ENCODE measurements at regions not wholly inside any gene's neighbourhood (a gene's known extent, or its start where the extent isn't known, plus 50 kb on each side); places are given as distances from the start of the nearest gene placed in this dataset.
"Not testable (repeated sequence)": the region's sequence is repeated elsewhere in the genome, so short reads cannot be mapped to it uniquely, and the experiment has no call there.

DNA sequence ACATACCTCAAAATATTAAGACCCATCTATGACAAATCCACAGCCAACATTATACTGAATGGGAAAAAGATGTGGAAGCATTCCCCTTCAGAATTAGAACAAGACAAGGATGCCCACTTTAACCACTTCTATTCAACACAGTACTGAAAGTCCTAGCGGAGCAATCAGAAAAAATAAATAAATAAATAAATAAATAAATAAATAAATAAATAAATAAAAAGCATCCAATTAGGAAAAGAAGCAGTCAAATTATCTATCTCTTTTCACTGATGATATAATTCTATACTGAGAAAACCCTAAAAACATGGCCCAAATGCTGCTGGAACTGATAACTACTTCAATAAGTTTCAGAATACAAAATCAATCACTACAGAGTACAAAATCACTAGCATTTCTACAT lies 67.5 kb downstream of the PRR32 start:
- no peak for DNase-seq

DNA sequence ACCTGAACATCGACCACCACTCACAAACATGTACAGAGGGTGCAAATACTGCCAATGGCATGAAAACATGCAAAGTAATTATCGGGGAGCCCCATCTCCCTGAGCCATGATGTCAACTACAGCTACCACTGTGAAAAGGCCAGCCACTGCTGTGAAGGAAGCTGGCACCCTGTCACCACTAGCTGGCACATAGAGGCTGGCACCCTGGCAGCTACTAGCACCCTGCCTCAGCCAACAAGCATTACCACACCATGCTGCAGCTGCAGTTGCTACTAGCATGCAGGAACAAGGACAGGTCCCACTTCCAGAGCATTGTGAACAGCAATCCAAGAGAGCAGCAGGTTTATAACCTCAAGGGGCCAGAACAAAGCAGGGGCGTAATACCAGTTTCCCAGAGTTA lies 81.4 kb downstream of the PRR32 start:
- DNase-seq = peak; percentile 3 to 15

DNA sequence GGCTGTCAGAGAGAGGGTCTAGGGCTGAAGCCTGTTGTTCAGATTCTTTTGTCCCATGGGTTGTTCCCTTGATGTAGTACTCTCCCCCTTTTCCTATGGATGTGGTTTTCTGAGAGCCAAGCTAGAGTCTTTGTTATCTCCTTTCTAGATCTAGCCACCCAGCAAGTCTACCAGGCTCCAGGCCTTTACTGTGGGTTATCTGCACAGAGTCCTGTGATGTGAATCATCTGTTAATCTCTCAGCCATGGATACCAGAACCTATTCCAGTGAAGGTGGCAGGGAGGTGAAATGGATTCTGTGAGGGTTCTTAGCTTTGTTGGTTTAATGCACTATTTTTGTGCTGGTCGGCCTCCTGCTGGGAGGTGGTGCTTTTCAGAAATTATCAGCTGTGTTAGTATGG lies 109.5 kb downstream of the PRR32 start:
- DNase-seq = no peak

DNA sequence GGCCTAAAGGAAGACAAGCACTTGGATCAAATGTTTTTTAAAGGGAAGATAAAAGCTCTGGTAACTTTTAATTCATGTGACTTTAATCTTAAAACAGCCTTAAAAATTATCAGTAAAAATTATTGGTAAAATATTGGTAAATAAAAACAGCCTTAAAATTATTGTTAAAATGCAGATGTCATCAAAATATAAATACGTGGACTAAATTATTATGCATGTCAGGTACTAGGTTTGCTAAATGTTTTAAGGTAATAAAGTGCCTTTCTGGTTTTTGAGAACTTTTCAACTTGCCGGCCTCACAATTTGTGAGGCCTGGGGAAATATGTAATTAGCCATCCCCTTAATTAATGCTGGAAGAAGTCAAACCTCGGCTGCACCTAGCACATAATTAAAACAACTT lies 147.7 kb downstream of the PRR32 start:
- DNase-seq = no peak

DNA sequence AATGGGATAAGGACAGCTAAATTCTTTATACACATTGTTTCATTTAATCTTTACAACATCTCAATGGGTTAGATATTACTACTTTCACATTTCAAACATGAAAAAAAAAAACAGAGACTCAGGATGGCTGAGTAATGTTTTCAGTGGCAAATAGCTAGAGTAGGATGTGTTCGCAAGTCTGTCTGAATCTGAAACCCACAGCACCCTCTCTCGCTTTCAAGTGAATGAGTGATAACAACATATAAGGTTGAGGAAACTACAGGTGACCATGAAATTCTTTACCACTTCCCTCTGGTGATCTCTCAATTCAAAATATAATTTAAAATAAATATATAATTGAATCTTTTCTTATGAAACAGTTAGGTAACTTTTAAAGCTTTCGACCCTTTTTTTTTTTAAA lies 162.6 kb downstream of the PRR32 start:
- no peak for DNase-seq

DNA sequence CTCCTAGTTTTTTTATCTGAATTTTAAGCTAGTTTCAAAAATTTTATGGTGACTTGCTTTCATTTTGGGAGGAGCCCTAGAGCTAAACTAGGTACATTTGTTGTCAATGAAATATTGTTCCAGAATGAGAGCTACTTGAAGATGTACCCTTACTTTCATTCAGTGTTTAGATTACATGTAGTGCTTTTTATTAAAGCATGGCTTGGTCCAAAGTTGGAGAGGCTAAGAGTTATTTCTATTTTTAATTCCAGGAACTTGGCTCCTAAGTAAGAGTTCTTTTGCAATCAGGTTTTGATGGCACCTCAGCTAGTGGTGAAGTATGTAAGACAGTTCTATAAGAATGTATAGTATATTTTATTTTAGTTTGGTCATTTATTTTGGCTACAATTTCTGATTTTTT lies 165.5 kb downstream of the PRR32 start:
- DNase-seq = no peak

DNA sequence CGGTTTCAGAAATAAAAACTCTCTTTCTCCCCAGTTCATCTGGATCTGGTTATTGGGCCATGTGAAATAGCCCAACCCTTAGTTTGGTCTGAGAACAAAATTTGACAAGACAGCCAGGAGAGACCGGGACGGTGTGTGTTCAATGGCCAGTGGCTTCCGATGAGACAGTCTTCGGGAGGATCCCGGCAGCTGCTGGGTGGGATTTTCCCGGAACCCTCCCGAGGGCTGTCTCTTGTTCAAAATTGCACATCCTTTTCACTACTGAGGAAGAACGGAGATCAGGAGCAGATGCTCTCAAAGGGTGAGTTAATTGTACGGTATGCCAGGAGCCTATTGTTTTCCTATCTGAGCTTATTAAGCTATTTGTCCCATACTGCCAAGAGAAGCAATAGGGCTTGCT lies 166.5 kb downstream of the PRR32 start:
- peak in 1 of 2 experiments; percentile 29 for DNase-seq

DNA sequence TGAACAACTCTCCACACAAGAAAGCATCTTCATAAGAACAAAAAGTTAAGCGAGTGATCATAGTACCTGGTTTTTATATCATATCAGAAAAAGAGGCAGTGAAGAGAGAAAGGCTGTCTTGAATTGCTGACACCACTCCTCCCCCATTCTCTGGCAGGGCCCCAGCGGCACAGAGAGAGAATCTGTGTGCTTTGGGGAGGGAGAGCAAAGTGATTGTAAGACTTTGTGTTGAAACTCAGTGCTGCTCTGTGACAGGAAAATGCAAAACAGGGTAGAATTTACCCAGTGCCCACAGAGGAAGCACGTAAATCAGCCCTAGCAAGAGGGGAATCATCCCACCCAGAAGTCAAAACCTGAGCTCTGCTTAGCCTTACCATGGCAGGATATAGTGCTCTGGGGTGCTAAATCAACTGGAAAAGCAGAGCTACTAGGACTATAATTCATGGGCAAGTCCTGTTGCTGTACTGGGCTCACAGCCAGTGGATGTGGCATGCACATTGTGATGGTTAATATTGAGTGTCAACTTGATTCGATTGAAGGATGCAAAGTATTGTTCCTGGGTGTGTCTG lies 174.6 kb downstream of the PRR32 start:
- DNase-seq = peak; percentile 7 to 26

DNA sequence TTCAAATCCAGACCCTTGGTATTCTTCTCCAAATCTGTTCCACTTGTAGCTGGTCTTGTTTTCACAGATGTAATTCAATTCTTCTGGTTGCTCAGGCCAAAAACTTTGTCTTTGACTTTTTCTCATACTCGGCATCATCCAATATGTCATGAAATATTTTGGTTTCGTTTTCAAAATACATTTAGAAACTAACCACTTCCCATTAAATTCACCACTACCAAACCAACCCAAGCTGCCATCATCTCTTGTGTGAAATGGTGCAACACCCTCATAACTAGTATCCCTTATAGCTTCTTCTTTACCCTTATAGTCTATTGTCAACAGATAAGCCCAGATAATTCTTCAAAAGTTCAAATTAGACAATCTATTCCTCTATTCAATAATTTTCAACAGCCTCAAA lies 192.1 kb downstream of the PRR32 start:
- DNase-seq = no peak

DNA sequence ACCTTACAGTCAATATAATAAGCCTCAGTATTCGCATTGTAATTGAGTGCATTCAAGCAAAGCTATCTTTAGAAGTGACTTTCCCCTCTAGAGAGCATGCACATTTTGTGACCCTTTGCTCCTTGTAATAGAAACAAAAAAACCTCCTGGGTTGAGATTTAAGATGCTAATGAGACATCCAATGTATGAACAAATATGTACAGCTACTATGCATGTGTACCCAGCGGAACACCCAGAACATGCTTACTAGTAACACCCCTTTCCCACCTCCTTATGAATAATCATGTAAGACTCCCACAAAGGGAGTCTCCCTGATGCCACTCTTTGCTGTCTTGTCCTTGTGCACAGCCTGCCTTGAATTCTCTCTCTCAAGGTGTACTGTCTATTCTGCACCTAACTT lies 205.5 kb downstream of the PRR32 start:
- no peak for DNase-seq

DNA sequence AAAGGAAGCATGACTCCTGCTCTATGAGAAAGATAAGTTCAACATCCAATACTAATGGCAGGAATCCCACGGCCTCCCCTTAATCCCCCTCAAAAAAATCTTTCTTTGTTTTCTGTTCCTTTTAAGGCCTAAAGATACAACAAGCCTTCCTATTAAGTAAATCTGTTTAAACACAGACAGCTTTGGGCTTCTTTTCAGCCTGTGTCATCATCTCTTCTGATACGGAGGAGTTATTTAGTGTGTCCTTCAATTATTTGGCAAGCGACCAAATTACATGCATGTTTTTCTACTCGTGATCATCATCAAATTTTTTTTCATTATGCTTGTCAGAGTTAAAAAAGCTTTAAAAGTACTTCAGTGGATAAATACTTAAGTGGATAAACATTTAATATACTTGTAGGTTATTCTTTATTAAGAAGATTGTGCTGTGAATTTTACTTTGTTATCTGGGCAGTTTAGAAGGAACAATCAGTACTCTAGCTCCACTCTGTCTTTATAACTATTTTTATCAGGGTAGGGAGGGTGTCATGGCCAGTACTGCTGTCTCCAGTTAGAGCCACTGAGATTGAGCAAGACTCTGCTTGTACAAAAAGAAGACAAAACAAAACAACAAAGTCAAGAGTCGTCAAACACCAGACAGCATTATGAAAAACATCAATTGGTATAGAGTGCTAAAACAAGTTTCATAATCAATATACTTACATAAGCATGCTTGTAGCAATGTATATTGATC lies 210.7 kb downstream of the PRR32 start:
- no peak for DNase-seq

DNA sequence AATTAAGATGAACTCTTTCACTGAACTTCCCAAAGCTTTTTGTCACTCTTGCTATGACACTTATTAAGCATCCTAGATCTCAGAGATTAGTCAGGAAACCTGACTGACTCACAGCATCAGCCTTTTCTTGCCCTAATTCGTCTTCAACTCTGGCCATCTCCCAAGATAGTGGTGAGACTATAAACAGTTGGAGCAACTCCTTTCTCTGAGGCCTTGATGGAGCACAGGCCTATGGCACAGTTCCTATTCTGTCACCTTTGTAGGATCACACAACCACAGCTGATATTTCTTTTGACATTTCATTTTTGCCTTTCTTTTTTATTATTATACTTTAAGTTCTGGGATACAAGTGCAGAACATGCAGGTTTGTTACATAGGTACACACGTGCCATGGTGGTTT lies 217.6 kb downstream of the PRR32 start:
- no peak for DNase-seq

DNA sequence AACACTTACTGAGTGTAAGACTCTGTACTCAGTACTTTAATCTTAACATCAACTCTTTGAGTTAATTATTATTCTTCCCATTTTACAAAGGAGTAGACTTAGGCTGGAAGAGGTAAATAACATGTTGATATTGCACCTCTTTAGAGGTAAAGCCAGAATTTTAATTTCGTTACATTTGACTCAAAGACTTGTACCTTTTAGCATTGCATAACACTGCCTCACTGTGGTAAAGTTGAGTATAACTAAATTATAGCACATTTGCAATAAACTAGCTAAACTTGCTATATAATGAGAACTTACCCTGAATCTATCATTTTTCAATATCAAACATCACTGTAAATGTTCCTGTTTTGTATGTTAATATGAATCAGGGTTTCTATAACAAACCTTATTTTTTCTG lies 218.5 kb downstream of the PRR32 start:
- DNase-seq = peak; percentile 15 to 25

DNA sequence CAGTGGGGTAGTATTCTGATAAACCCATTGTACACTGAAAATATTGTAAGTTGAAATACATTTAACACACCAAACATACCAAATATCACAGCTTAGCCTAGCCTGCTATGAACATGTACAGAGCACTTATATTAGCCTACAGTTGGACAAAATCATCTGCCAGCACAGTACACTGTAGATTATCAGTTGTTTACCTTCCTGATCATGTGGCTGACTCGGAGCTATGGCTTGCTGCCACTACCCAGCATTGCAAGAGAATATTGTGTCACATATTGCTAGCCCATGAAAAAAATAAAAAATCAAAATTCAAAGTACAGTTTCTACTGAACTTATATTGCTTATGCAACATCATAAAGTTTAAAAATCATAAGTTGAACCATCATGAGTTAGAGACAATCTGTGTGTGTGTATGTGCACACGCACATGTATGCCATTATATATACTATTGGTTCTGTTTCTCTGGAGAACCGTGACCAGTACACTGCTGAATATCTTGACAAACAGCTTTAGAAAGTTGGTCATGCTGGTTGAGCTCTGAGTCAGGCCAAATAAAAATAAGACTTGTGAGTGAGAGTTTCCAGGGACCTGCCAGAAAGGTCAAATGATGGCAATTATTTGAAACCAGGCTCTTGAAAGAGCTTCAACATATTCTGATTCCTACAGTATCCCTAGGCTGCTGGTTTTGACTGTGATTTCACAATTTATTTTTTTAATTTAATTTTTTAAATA lies 238.5 kb downstream of the PRR32 start:
- DNase-seq = no peak

DNA sequence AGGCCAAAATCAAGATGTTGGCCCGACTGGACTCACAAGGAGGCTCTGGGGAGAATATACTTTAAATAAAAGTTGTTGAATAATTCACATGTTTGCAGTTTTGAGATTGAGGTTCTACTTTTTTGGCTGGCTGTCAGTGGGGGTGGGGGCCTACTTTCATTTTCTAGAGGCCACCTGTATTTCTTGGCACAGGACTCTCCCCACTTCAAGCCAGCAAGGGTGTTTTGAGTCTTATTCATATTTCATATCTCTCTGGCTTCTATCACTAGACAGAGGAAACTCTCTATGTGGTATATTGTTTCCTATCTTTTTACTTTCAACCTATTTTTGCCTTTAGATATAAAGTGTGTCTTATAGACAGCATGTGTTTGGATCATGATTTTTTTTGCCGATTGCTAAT lies 266.4 kb downstream of the PRR32 start:
- DNase-seq = no peak

DNA sequence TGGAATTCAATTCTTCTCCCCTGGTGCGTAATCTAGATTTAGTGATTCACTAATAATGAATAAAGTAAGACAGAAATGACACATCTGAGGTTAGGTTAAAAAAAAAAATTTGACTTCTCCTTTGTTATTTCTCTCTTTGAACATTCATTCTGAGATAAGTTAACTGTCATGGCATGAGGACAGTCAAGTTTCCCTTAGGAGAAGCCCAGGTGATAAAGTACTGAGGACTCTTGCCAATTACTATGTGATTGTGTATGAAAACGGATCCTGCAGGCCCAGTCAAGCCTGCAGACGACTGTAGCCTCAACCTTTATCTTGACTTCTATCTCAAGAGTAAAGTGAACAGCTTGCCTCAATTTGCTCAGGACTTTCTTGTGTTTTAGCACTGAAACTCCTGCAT lies 293.2 kb downstream of the PRR32 start:
- no peak for DNase-seq

DNA sequence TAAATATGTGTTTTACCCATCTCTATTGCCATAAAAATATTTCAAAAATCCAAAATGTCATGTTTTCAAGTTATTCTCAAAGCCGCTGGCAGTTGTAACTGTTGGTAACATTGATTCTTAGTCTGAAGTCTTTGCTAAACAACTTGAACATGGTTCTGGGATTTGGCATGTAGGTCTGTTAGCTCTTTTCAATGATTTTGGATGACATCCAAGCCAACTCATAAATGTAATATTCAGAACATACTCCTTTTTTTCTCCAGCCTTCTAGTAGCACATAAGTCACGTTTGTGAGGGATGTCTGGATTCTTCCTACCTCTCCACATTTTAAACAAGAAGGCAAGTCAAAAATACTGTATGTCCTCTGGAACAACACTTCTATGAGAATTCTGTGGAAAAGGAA lies 305.3 kb downstream of the PRR32 start:
- DNase-seq = no peak

DNA sequence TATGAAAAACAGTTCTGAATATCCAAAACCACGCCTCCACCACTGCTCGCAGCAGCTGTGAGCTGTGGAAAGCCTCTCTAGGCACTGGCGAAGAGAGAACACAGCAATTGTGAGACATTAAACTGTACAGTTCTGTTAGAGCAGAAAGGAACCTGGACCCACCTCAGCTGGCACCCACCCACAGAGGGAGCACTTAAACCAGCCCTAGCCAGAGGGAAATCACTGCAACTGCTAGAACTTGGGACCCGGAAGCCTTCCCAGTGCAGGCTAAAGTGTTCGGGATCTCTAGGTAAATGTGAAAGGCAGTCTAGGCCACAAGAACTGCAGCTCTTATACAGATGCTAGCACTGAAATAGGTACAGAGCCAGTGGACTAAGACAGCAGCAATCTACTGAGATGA lies 308.8 kb downstream of the PRR32 start:
- DNase-seq = no peak

DNA sequence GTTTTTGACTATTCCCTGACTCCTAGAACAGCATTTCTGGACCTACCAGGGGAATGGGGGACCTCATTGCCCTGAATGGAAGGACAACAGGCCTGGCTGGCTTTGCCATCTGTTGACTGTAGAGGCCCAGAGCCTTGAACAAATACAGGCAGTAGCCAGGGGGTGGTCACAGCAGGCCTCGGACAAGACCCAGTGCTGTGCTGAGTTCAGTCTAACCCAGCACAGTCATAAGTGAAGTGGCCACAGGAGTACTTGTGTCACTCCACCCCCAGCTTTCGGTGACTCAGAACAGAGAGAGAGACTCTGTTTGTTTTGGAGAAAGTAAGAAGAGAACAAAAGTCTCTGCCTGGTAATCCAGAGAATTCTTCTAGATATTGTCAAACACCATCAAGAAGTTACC lies 310.0 kb downstream of the PRR32 start:
- DNase-seq = no peak

DNA sequence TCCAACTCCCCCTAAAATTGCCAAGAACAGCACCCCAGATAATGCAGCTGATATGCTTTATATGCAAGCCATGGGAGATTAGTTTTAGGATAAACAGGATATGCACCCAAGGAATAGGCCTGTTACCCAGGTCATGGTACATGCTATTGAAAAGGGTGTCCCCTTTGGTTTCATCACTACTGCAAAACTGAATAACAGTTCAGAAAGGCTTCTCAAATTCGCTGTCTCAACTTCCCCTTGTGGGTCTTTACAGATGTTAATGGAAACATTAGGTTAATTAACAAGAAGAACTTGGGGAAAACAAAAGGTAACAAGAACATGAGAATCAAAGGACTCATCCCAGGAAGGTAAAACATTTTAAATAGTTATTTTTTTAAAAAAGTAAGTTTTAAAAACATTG lies 318.7 kb downstream of the PRR32 start:
- no peak for DNase-seq

DNA sequence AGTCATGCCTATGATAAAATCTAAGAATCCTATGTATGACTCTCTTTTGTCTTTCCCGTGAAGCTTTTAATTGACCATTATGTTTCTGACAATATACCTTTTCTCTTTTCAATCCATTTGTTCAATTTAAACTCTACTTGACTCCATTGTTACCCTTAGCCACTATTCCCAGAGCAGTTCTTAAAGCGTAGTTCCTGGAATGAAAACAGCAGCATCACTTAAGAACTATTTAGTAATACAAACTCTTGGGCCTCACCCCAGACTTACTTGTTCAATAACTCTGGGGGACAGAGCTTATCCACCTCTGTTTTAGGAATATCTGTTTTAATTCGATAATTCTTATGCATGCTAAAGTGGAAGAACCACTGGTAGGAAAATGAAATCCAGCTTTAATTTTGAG lies 358.4 kb downstream of the PRR32 start:
- no peak for DNase-seq

DNA sequence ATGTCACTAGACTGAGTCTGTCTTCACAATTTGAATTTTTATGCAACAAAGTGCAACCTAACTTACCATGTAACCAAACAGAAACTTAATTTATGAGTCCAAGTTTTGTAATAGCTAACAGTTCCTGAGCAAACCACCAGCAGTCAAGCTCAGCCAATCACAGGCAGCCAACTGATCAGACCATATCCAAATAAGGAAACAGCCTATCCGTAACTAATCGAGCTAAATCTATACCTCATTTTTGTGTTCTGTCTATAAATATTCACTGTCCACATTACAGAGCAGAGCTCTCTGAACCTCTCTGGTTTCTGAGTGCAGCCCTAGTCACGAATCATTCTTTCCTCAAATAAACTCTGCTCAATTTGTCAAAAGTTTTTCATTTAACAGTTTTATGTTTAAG lies 367.6 kb downstream of the PRR32 start:
- no peak for DNase-seq

DNA sequence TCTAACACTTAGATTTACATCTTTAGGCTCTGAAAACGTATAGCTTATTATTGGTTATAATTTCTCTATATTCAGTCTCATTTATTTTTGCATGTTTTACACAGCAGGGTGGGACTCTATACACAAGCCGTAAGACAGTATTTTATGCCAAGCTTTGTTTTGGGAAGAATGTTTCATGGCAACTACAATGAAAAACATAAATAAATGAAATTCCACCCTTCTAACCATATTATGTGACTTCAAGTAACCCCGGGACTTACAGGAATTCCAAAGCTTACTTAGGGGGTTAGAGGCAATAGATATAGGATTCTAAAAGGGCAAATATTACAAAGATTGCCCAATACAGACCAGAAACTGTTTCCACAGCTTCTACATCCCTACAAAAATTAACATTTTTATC lies 370.9 kb downstream of the PRR32 start:
- DNase-seq = no peak

DNA sequence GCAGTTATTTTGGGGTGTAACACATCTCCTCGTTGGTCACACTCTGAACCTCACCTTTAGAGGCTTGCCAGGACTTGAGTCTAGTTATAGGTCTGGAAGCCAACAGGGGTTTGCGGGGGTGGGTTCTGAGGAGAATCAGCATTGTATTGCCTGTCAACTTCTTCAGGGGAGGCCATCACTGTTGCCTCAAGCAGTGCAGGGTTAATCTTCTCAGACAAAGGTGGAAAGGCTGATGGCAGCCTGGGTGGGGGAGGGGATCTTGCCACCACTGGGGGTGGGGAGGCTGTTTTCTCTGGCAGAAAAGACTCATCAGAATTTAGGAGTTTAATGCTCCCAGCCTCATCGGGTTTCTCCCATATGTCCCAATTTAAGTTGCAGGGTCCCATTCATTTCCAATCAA lies 387.8 kb downstream of the PRR32 start:
- DNase-seq = no peak

DNA sequence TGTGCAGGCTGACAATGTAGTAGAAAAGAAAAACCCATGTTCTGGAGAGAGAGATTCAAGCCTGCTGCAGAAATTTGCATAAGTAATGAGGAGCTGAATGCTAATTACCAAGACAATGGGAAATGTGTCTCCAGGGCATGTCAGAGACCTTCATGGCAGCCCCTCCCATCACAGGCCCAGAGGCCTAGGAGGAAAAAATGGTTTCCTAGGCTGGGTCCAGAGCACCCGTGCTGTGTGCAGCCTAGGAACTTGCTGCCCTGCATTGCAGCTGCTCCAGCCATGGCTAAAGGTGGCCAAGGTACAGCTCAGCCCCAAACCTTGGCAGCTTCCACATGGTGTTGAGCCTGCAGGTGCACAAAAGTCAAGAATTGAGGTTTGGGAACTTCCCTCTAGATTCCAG lies 402.3 kb downstream of the PRR32 start:
- not testable (repeated sequence) for DNase-seq

Measured in NCI-H2081 (cell line).